Body of pancreas (tissue), 4 donors: ENCODE measurements at regions not wholly inside any gene's neighbourhood (a gene's known extent, or its start where the extent isn't known, plus 50 kb on each side); places are given as distances from the start of the nearest gene placed in this dataset.
A peak's percentile ranks its signal among the peaks of the same experiment; 100 is the strongest.
"Not testable (repeated sequence)": the region's sequence is repeated elsewhere in the genome, so short reads cannot be mapped to it uniquely, and the experiment has no call there.

Source experiments
- ATAC-seq: fragments of 150-250 bp; one replicate; pipeline ENCODE4 v1.9.1; 2016
- DNase-seq, 4 donors: peaks; one replicate each; pipeline ENCODE4 v3.0.0-alpha.2; 2019
- H3K27ac ChIP-seq, 4 donors: fragments of 200-600 bp; sonication (generic); 1 replicate in 3 of 4; 2 replicates in 1 of 4; pipeline versions ENCODE4 v1.5.1 to v1.6.1; 2016 to 2019; ENCODE audit warnings: mild to moderate bottlenecking in 1 of 4, mixed read lengths in 1 of 4, moderate library complexity in 1 of 4
- H3K27me3 ChIP-seq, 2 donors: fragments of 200-600 bp; sonication (generic); one replicate each; pipeline ENCODE4 v1.6.0; 2016; ENCODE audit warnings: mild to moderate bottlenecking in 1 of 2
- H3K36me3 ChIP-seq, 2 donors: fragments of 200-600 bp; sonication (generic); replicated peaks in 1 of 2; 2 replicates each; pipeline ENCODE4 v1.5.1; 2016; ENCODE audit warnings: low read depth in 2 of 2; ENCODE audit not compliant: insufficient read depth in 1 of 2
- H3K4me1 ChIP-seq: fragments of 200-600 bp; sonication (generic); one replicate; pipeline ENCODE4 v1.6.0; 2016
- H3K4me3 ChIP-seq, 2 donors: fragments of 200-600 bp; sonication (generic); 1 replicate in 1 of 2; 2 replicates in 1 of 2; pipeline ENCODE4 v1.5.1; 2016 to 2019
- H3K9me3 ChIP-seq, 3 donors: fragments of 200-600 bp; sonication (generic); 1 replicate in 2 of 3; 2 replicates in 1 of 3; pipeline ENCODE4 v1.5.1; 2016
- CTCF ChIP-seq, 7 experiments: fragments of 450-650 bp in 4 of 7; fragments of 200-600 bp in 3 of 7; sonication (generic) in 3 of 7; IDR thresholded peaks; one replicate each; pipeline ENCODE4 v1.5.1; 2016 to 2019; ENCODE audit warnings: antibody characterized with exemption in 7 of 7
- POLR2A ChIP-seq, 3 donors: fragments of 450-650 bp; IDR thresholded peaks; one replicate each; pipeline ENCODE4 v1.6.1; 2016; ENCODE audit warnings: antibody characterized with exemption in 3 of 3, mild to moderate bottlenecking in 2 of 3
- WGBS, 2 donors: methylation state at CpG; one replicate each; pipeline ENCODE4 v1.1.5; 2017; 5-methylcytosine and 5-hydroxymethylcytosine counted together
- intact Hi-C: fragments of 100-400 bp; cut with DNase I; formaldehyde crosslinking; loops from one replicate; pipeline ENCODE4 v1.15.1; 2023

- H3K9me3 ChIP-seq, result not testable (repeated sequence)
Measured at GRCh38 chr21:10270211-10270610, 251.2 kb upstream of the TPTE start.

GRCh38 chr21:10271666-10272207 is 249.6 kb upstream of the TPTE start:
- H3K27ac ChIP-seq, H3K4me1 ChIP-seq, H3K27me3 ChIP-seq, DNase-seq, H3K4me3 ChIP-seq, intact Hi-C loops, H3K36me3 ChIP-seq, ATAC-seq, H3K9me3 ChIP-seq: not testable (repeated sequence)
- 39 to 52% methylated on average over 4 of the region's 4 CpGs for WGBS, 2 donors

More at GRCh38 chr21:10270211-10270610, 251.2 kb upstream of the TPTE start:
- H3K27ac ChIP-seq, H3K4me1 ChIP-seq, H3K27me3 ChIP-seq, intact Hi-C loops, H3K4me3 ChIP-seq, DNase-seq, H3K36me3 ChIP-seq: not testable (repeated sequence)
- ATAC-seq, result peak; percentile 60
- WGBS, 2 donors, result 27 to 31% methylated on average over 5 of the region's 5 CpGs

DNA sequence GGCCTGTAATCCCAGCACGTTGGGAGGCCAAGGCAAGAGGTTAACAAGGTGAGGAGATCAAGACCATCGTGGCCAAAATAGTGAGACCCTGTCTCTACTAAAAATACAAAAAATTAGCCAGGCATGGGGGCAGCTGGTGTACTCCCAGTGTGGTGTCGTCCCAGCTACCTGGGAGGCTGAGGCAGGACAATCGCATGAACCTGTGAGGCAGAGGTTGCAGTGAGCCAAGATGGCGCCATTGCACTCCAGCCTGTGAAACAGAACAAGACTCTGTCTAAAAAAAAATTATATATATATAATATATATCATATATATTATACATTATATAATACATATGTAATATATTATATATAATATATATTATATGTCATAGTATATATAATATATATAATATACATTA is 249.2 kb upstream of the TPTE start:
- Histone ChIP-seq H3K27ac (no peak overlapping the region), H3K27me3 (no peaks in the 10 kb centered on the region), H3K4me1 (no peaks in the 10 kb centered on the region), H3K4me3 (no peak overlapping the region), H3K9me3 (no peaks in the 10 kb centered on the region), H3K36me3 (no peaks in the 10 kb centered on the region)
- TF ChIP-seq POLR2A (IDR thresholded peaks at IDR 0.05) (no peak), CTCF (IDR thresholded peaks at IDR 0.05) (no peak)
- 31 to 52% methylated on average over 5 of the region's 5 CpGs for WGBS, 2 donors
- peak; percentile 68 for ATAC-seq
- no peak for DNase-seq
- intact Hi-C loops, result no loop called here

DNA sequence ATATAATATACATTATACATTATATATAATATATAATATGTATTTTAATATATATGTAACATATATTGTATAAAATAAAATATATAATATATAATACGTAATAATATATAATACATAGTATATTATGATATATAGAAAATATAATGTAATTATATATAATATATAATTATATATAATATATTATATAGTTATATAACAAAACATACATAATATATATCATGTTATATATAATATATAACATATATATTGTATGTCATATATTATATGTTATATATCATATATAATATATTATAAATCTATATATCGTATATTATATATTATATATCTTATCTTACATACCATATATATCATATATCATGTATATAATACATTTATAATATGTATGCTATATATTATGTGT is 248.2 kb upstream of the TPTE start:
- TF ChIP-seq POLR2A (IDR thresholded peaks at IDR 0.05) (no peak), CTCF (IDR thresholded peaks at IDR 0.05) (no peak)
- Histone ChIP-seq H3K9me3 (no peaks in the 10 kb centered on the region), H3K27ac (no peak overlapping the region), H3K4me1 (no peaks in the 10 kb centered on the region), H3K27me3 (no peaks in the 10 kb centered on the region), H3K4me3 (no peak overlapping the region), H3K36me3 (no peaks in the 10 kb centered on the region)
- 42% methylated on average over 2 of the region's 2 CpGs; no CpG with 5 or more reads in 1 of the 2 donors for WGBS, 2 donors
- intact Hi-C loops, result no loop called here
- ATAC-seq (no peak), DNase-seq (no peak)

- H3K4me3 ChIP-seq, intact Hi-C loops, H3K9me3 ChIP-seq, H3K27ac ChIP-seq, H3K27me3 ChIP-seq, H3K36me3 ChIP-seq, H3K4me1 ChIP-seq: not testable (repeated sequence)
- 37 to 45% methylated on average over 3 of the region's 3 CpGs for WGBS, 2 donors
- DNase-seq, result peak in 1 of 4 donors; percentile 4
- peak; percentile 91 for ATAC-seq
Measured at GRCh38 chr21:10273794-10274338, 247.5 kb upstream of the TPTE start.
